Stimulated activated CD4-positive, alpha-beta T cell treated with anti-CD3 and anti-CD28 coated beads, Interleukin-4, amount 100 ng/mL, for 4 hours (primary cell): ENCODE measurements at regions not wholly inside any gene's neighbourhood (a gene's known extent, or its start where the extent isn't known, plus 50 kb on each side); places are given as distances from the start of the nearest gene placed in this dataset.

ENCODE experiments used
- DNase-seq, 2 experiments: peaks; one replicate each; pipeline ENCODE4 v3.0.0-alpha.2; 2020

- DNase-seq, result no peak
Measured at GRCh38 chr10:78502210-78502936, 468.7 kb downstream of the RPS24 start.

GRCh38 chr10:78504181-78504580, 470.5 kb downstream of the RPS24 start:
- no peak for DNase-seq

DNA sequence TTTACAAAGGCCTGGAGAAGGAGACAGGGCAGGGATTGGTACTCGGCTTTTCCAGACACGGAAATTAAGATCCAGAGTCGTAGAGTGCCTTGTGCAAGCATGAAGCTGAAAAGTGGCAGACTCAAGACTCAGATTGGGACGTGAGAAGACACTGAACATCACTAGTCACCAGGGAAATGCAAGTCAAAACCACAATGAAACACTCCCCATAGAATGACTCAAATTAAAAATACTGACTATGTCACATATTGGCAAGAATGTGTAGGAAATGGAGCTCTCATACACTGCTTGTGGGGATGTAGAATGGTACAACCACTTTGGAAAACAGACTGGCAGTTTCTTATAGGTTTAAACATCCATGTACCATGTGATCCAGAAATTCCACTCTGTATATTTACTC, 472.0 kb downstream of the RPS24 start:
- no peak for DNase-seq

- DNase-seq, result no peak
Measured at GRCh38 chr10:78506614-78507013, 473.0 kb downstream of the RPS24 start.

GRCh38 chr10:78507510-78508160, 474.0 kb downstream of the RPS24 start:
- no peak for DNase-seq

DNA sequence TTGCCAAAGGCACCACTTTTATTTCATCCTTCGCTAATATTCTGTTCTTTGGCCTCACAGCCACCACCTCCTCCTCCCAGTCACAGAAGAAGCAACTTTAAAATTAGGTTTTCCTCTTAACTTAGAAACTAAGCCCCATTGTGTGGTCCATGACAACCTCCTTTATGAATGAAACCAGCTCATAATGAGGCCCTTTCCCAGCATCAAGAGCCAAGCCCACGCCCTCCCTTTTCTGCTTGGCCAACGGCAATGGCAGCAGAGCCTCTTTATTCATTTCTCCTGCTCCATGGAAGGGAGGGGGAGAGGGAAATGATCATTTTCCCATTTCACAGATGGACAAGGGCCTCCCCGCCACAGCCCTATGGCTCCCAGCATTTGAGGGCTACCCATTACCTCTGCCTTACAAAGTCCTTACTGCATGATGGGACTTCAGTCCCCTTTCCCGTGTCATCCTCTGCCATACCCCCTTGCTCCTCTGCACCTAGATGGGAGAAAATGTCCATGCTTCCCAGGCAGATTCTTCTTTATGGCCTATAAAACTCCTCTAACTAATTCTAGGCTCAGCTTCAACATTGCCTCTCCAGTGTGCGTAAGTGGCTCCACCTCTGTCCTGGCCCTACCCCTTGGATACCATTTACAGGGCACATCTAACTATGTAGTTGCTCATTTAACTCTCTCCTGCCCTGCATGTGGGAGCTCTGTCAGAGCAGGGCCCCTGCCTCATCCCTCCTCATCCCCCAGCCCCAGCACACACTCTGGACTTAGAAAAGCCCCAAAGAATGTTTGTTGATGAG, 475.5 kb downstream of the RPS24 start:
- DNase-seq, result no peak

DNA sequence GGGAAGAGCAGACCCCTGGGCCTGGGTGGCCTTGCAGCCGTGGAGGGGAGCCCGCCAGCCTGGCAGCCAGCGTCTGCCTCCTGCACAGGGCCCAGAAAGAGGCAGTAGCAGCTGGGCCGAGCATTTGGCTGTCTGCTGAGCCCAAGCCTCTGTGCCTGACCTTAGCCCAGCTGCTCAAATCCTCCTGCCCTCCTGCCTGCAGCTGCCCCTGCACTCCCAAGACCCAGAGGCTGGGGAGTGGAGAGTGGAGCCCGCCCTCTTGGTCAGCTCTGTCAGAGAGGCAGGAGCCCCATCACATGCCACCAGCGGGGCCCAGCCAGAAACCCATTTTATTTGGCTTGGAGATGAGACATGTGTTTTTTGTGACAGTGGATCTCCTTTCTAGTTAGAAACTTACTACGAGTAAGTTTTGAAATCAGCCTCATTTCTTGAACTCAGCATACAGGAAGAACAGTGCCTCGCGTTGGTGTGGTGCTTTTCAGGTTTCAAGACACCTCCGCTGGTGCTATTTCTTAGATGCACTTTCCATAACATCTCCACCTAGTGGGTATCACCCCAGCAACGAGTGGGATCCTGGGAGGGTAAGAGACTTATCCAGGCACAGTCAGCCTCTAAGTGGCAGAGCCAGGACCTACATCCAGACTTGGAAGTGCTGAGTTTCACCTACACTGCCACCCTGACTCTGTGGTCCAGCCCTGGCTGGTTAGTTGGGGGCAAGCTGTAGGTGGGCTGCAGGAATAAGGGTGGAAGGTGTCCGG, 477.1 kb downstream of the RPS24 start:
- DNase-seq, result no peak

GRCh38 chr10:78511324-78512204, 477.9 kb downstream of the RPS24 start:
- no peak for DNase-seq

- no peak for DNase-seq
Measured at GRCh38 chr10:78512205-78512550, 478.5 kb downstream of the RPS24 start.

GRCh38 chr10:78513330-78513729, 479.7 kb downstream of the RPS24 start:
- no peak for DNase-seq

DNA sequence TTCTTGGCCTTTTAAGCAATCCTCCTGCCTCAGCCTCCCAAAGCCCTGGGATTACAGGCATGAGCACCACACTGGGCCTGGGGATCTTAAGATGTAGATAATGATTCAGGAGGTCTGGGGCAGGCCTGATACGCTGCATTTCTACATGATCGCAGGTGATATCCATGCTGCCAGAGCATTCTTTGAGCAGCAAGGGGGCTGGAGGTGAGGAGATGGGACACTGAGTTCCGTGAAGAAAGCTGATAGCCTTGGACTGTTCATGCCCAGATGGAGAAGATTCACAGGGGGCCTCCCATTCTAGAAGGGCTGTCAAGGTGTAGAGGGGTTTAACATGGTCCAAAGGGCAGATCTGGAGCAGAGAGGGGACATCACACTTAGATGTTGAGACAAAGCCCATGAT, 480.3 kb downstream of the RPS24 start:
- no peak for DNase-seq

- DNase-seq, result no peak
Measured at GRCh38 chr10:78514459-78514858, 480.8 kb downstream of the RPS24 start.

GRCh38 chr10:78515038-78515872, 481.6 kb downstream of the RPS24 start:
- no peak for DNase-seq

GRCh38 chr10:78515873-78516153, 482.1 kb downstream of the RPS24 start:
- DNase-seq, result no peak

- no peak for DNase-seq
Measured at GRCh38 chr10:78516236-78516635, 482.6 kb downstream of the RPS24 start.

DNA sequence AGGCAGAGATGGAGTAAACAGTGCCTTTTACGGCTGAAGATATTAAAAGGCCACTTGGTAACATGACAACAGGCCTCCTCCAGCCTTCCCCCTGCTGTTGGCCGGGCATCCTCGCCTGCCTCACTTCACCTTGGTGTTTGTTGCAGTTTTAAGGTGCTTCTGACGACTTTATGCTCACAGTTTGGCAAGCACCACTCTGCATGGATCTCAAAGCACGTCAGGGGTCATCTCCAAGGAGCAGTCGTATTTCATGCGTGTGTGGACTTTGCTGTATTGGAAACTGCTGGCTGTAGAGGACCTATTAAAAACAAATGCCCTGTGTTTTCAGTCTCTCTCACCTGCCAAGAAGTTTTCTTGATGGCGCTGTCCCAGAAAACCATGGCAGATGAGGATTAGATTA, 483.1 kb downstream of the RPS24 start:
- DNase-seq, result no peak

DNA sequence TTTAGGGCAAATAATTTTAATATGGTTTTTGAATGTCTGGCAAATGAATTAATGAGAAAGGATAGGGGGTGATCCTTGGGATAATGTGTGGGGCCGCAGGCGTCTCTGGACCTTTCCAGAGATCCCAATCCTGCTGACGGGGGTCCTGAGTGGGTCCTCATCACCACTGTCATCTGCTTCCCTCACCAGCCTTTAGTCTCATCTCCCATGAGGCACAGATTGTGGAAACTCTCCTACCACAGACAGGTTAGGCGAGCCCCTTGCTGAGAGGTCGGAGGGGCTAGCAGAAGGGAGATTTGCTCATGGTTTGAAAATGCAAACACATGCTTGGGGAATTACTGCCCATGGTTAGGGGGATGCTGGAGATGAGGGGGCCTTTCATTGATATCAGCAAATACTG, 484.6 kb downstream of the RPS24 start:
- DNase-seq, result no peak

GRCh38 chr10:78520737-78521430, 487.2 kb downstream of the RPS24 start:
- DNase-seq, result peak in 1 of 2 experiments; percentile 12

DNA sequence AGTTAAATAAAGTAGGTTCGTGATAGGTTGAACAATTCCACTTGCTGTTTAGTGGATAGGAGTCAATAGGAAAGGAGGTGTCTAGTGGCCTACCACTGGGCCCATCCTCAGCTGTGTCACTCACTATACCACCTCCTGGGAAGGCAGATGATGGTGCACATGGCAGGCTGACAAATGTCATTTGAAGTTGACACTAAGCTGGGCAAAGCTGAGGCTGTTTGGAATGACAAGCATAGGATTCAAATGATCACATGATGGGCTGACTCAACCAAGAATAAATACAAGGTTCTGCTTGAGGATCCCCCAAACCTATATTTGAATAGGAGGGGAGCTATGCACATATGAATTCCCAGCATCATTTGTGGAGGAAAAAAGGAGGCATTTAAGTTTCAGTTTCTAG, 489.8 kb downstream of the RPS24 start:
- DNase-seq, result no peak

- no peak for DNase-seq
Measured at GRCh38 chr10:78524342-78524741, 490.7 kb downstream of the RPS24 start.

GRCh38 chr10:78524941-78525340, 491.3 kb downstream of the RPS24 start:
- DNase-seq, result no peak
